GM18502 (cell line): ENCODE measurements at regions not wholly inside any gene's neighbourhood (a gene's known extent, or its start where the extent isn't known, plus 50 kb on each side); places are given as distances from the start of the nearest gene placed in this dataset.
A peak's percentile ranks its signal among the peaks of the same experiment; 100 is the strongest.

ENCODE experiments used
- ATAC-seq: cut with Tn5 transposase; IDR thresholded peaks from one replicate; pipeline ENCODE4 v1.9.1; 2021; ENCODE audit warnings: mild to moderate bottlenecking; ENCODE audit not compliant: unreplicated experiment, poor library complexity

GRCh38 chr12:115032521-115032920 lies 348.5 kb upstream of the TBX3 start:
- ATAC-seq: no peak

- ATAC-seq: no peak
Observed at GRCh38 chr12:115030017-115030416, 346.0 kb upstream of the TBX3 start.

GRCh38 chr12:115024531-115024930 lies 340.6 kb upstream of the TBX3 start:
- ATAC-seq: no peak

- ATAC-seq: no peak
Observed at GRCh38 chr12:115023279-115024265, 339.6 kb upstream of the TBX3 start.

- no peak for ATAC-seq
Observed at GRCh38 chr12:115020091-115020490, 336.1 kb upstream of the TBX3 start.

- ATAC-seq: no peak
Observed at GRCh38 chr12:115017346-115017745, 333.4 kb upstream of the TBX3 start.

- no peak for ATAC-seq
Observed at GRCh38 chr12:115013236-115013981, 329.4 kb upstream of the TBX3 start.

GRCh38 chr12:115012861-115013235 lies 328.9 kb upstream of the TBX3 start:
- no peak for ATAC-seq

- no peak for ATAC-seq
Observed at GRCh38 chr12:115011703-115012102, 327.7 kb upstream of the TBX3 start.

- no peak for ATAC-seq
Observed at GRCh38 chr12:115010324-115010995, 326.5 kb upstream of the TBX3 start.

GRCh38 chr12:115008929-115009328 lies 325.0 kb upstream of the TBX3 start:
- peak; percentile 79 for ATAC-seq

- no peak for ATAC-seq
Observed at GRCh38 chr12:115004470-115005146, 320.6 kb upstream of the TBX3 start.

GRCh38 chr12:115002434-115002833 lies 318.5 kb upstream of the TBX3 start:
- ATAC-seq: no peak

- ATAC-seq: no peak
Observed at GRCh38 chr12:115001571-115002180, 317.7 kb upstream of the TBX3 start.

GRCh38 chr12:115000038-115000437 lies 316.1 kb upstream of the TBX3 start:
- ATAC-seq: no peak

- no peak for ATAC-seq
Observed at GRCh38 chr12:114998750-114999128, 314.8 kb upstream of the TBX3 start.

- ATAC-seq: no peak
Observed at GRCh38 chr12:114998118-114998749, 314.3 kb upstream of the TBX3 start.

GRCh38 chr12:114996382-114996781 lies 312.4 kb upstream of the TBX3 start:
- ATAC-seq: no peak

- ATAC-seq: no peak
Observed at GRCh38 chr12:114995891-114996290, 311.9 kb upstream of the TBX3 start.
